Glomerular visceral epithelial cell (primary cell): ENCODE measurements at regions not wholly inside any gene's neighbourhood (a gene's known extent, or its start where the extent isn't known, plus 50 kb on each side); places are given as distances from the start of the nearest gene placed in this dataset.
"Not testable (repeated sequence)": the region's sequence is repeated elsewhere in the genome, so short reads cannot be mapped to it uniquely, and the experiment has no call there.

Source experiments
- DNase-seq: peaks from one replicate; pipeline ENCODE4 v3.0.0-alpha.2; 2016; ENCODE audit errors: extremely low spot score

- no peak for DNase-seq
Observed at GRCh38 chr20:53645582-53645897, 51.9 kb upstream of the ZNF217 start.

DNA sequence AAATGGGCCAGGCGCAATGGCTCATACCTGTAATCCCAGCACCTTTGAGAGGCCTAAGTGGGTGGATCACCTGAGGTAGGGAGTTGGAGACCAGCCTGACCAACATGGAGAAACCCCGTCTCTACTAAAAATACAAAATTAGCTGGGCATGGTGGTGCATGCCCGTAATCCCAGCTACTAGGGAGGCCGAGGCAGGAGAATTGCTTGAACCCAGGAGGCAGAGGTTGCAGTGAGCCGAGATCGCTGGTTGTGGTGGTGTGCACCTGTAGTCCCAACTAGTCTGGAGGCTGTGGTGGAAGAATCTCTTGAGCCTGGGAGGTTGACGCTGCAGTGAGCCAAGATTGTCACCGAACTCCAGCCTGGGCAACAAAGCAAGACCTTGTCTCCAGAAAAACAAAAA is 50.5 kb upstream of the ZNF217 start:
- not testable (repeated sequence) for DNase-seq
